CD1c-positive myeloid dendritic cell (primary cell): ENCODE measurements at regions not wholly inside any gene's neighbourhood (a gene's known extent, or its start where the extent isn't known, plus 50 kb on each side); places are given as distances from the start of the nearest gene placed in this dataset.

Source experiments
- DNase-seq: peaks from one replicate; pipeline ENCODE4 v3.0.0-alpha.2; 2016; ENCODE audit errors: extremely low spot score

DNA sequence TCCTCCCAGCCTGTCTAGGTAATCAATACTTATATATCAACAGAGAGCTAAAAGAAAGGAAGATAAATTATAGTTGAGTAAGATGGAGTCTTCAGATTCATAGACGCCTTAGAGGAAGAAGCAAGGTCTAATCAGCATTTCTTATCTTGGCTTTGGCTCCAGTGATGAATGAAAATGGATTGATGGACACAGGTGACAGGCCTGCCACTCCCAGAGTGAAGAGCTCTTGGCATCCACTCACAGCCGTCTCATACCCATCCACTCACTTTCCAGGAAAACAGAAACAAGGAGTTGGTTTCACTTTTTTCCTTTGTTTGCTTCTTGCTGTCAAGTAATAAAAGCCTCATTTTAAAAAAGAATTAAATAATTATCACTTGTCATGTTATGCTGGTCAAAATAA is 168.2 kb downstream of the MFSD1 start:
- DNase-seq: no peak

DNA sequence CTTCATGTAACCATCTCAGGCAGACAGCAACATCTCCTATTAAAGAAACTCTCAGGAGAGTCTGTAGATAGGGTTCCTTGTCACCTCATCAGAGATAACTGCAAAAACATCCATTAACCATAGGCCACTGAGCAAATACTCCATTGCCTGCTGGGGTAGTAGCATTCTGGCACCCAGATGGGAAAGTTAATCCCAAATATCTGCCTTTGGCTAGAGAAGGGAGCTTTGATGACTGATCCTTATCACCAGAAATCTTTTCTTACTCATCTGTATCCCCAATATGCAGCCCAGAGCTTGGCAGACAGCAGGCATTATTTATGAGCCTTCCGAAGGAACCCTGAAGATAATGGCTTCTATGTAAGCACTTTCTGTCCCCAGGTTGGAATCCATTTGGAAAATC is 173.1 kb downstream of the MFSD1 start:
- DNase-seq: no peak

DNA sequence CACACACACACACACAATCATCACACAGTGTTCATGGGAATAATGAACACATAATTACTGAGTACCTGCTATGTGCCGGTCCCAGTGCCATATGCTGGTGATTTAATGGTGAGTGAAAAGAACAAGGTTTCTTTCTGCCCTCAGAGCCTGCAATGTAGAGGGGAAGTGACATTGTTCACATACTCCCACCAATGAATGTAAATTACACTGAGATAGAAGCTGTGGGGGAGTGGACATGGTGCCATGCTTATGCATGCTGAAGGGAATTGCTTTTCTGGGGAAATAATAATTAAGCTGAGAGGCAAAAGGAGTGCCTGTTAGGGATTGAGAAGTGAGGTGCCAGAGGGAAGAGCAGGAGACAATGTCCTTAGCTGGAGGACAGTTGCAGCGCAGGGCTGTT is 175.1 kb downstream of the MFSD1 start:
- no peak for DNase-seq

DNA sequence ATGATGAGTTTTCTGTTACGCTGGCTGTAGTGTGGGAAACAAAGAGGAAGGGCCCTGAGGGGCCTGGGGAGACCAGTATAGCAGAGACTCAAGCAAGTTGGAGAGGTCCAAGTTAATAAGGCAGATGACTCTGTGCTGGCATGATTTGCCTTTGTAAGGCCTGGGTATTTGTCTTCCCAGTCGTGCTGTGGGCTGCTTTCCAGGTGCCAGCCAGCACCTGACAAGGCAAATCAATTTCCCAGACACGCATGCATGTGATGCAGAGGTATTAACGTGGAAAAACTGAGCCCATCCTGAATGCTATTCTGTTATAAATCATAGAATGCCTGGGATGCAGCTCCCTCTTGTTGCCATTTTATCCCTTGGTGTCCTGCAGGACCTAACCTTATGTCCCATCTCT is 175.6 kb downstream of the MFSD1 start:
- no peak for DNase-seq

DNA sequence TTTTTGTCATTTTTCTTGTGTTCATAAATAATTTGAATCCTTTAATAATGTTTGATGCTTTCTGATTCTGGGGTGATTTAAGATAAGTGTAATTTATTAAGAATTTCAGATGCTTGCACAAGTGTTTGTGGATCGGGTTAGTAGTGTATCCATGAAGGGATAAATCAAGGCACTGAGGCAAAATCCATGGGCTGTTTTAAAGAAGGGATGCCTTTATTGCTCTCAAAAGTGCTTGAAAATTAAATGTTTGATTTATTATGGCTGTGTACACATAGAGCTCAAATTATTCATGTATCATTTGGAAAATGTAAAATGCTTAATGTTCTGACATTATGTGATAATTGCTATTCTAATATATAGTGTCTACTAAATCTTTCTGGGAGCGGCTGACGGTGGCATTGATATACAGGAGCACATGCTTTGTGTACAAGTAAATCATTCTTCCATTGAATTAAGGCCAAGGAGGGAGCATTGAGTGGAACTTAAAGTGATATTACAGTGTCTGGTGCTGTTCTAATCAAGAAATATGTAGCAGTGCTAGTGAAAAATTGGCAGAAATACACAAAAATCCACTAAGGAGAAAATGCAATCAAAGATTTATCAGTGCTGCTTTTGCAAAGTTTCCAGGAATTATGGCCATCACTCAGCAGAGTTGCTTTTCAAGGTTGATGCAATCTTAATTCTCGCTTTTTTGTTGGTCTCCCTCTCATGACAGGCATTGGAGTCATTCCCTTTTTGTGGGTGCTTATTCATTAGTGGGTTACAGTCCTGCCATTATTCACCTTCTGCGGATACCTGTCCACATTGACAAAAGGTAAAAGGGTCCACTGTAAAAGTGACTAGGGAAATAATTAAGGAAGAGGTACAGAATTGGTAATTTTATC is 181.6 kb downstream of the MFSD1 start:
- no peak for DNase-seq

DNA sequence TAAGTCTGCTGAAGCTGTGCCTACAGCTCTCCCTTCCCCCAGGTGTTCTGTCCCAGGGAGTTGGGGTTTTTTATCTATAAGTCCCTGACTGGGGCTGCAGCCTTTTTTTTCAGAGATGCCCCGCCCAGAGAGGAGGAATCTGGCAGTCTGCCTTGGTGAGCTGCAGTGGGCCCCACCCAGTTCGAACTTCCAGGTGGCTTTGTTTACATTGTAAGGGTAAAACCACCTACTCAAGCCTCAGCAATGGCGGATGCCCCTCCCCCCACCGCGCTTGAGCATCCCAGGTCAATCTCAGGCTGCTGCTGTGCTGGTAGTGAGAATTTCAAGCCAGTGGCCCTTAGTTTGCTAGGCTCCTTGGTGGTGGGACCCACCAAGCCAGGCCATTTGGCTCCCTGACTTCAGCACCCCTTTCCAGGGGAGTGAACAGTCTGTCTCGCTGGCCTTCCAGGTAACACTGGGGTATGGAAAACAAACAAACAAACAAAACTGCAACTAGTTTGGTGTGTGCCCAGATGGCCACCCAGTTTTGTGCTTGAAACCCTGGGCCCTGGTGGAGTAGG is 189.4 kb downstream of the MFSD1 start:
- no peak for DNase-seq

DNA sequence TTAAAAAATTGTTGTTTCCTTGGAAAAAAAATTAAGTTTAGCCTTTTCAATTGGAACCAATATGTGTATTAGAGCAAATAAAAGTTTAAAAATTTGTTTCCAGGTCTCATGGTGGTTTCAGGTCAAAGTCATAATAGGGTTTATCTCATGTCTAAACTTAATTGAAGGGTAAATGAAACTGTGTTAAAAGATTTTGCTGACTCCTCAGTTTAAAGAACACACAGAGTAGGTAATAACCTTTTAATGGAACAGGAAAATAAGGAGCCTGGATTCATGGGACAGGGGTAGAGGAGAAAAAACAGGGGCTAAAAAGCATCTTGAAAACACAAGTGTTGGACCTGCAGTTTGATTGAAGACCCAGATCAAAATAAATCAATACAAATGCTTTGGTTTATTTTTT is 190.6 kb downstream of the MFSD1 start:
- DNase-seq: no peak

DNA sequence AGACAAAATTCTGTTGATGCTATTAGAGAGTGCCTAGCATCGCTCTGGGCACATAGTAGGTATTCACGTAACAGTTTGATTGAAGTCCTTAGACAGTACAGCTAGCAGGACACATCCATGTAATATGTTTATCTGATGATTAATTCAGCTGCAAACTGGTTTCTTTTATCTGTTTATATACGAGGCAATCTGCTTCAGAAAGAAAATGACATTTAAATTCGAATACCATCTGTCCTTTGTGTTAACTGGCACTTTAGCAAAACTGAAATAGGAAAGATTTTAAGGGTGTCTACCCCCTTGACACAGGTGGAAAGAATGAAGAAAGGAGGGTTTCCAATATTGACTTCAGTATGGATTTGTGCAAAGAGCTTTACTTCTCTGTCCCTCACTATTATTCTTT is 192.5 kb downstream of the MFSD1 start:
- DNase-seq: no peak

DNA sequence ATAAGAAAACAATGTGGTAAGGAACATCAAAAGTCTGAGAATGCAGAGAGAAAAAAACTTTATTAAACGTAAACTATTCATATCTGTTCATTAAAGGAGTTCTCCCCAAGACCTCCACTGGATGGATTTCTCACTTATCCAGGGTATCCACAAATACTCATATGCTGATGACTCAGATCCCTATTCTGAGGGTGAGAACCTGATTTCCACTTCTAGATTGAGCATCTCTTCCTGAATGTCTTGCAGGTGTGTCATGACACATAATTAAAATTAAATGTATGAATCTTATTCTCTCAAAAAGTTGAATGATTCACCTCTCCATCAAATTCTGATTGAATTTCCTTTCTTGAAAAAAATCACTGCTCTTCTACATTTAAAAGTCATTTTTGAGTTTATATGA is 199.9 kb downstream of the MFSD1 start:
- DNase-seq: no peak

DNA sequence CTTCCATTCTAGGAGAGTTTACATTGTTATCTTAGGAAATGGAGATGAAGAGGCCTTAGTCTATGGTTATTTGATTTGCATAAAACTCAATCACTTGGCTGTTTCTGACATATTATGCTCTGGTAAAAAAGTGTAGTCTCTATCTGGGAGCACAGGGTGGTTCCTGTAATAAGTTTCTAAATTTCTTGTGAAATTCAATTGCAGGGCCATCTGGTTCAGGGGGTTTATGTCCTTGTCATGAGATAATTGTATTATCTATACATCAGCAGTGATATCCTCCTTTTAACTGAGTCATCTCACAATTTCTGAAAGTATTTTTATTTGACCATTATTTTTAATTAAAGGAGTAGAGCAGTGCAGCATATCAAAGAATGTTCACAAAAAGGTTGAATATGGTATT is 203.3 kb downstream of the MFSD1 start:
- no peak for DNase-seq

DNA sequence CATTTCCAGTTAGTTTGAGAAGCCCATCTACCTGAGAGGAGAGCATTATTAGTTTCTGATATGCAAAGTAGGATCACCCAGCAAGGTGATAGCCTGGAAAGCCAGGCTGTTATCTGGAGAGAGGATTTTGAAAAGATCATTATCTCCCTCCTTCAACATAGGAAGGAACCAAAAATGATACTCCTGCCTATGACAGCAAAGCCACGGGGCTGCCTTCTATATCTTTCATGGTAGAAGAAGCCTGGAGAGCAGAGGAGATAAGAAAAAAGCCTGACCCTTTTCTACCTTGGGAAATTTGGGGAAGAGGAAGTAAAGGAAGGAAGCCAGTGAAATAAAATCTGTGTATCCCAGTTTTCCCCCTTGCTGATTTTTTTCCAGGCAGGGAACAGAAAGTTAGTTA is 205.5 kb downstream of the MFSD1 start:
- DNase-seq: no peak

DNA sequence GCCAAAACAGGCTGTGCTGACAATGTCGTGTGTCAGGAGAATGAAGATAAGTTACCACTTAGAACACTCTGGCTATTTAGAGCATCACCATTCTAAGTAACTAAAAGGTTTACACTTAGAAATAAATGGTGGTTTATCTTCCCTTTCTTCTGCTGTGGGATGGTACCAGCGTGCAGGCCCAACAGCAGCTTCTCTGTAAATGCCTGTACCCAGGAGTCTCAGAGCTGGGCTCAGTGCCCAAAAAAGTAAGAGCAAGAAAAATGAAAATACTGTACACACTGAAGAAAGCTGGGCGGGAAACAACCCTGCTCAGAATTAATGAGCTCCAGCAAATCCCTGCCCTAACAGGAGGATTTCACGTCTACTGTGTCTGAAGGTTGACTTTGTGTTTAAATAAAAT is 206.5 kb downstream of the MFSD1 start:
- no peak for DNase-seq

DNA sequence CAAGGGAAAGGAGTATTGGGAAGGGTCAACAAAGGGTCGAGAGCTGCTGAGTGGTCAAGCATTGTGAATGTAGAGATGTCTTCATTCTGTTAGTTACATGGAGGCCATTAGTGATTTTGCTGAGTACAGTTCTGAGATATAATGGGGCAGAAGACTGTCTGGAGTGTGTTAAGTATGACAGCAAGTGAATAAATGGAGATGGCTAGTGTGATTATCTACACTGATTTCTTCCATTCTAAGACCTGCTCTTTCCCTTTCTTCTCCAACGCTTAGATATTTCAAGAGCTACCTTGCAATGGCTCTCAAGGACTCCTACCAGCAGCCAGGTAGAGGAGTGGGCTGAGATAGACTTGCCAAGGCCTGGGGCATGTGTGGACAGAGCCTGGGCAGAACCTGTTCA is 216.5 kb downstream of the MFSD1 start:
- DNase-seq: no peak

DNA sequence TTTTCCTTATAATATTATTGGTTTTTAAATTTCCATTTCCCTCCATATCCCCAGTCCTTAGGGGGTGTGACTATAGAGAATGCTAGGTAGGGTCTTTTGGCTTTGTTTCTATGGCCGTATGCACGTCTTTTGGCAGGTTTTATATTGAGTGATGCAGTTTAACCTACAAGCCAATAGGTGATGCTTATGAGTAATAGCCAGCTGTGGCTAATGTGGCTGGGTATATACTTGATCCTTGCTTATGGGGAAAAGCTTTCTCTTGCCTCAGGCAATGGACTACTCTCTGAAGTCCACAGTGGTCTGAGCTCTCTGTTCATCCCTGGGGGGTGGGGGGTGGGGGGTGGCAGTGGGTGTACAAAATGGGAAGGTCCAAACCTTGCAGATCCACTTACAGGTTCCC is 223.9 kb downstream of the MFSD1 start:
- no peak for DNase-seq

DNA sequence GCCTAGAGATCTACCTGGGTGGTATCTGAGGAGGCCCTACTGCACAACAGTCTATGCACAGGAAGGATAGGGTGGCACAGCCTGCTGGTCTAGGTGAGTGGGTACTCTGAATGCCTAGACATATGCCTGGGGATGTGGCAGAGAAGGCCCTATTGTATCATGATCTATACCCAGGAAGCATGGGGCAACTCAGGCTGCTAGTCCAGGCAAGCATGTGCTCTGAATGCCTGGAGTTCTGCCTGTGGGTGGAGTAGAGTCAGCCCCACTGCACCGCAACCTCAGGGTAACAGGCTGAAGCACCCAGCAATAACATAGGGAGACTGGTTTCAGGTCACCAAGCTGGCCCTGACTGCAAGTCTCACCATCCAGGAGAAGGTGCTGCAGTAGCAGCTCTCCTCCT is 224.7 kb downstream of the MFSD1 start:
- DNase-seq: no peak

DNA sequence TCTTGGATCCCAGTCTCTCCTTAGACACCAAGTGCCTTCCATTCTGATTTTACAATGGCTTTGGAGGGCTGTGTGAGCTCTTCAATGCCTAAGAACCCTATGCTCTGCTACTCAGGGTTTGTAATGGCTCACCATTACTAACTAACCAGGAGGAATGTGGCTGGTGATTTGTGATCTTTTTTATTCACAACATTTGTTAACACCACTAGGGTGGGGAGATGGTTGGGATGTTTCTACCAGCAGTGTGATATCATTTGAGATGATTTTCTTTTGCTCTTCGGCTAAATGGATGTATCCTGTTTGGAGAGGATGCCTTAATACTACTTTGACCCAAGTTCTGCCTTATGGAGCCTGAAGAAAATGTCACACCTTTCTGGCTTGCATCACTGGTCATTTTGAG is 226.9 kb downstream of the MFSD1 start:
- DNase-seq: no peak

DNA sequence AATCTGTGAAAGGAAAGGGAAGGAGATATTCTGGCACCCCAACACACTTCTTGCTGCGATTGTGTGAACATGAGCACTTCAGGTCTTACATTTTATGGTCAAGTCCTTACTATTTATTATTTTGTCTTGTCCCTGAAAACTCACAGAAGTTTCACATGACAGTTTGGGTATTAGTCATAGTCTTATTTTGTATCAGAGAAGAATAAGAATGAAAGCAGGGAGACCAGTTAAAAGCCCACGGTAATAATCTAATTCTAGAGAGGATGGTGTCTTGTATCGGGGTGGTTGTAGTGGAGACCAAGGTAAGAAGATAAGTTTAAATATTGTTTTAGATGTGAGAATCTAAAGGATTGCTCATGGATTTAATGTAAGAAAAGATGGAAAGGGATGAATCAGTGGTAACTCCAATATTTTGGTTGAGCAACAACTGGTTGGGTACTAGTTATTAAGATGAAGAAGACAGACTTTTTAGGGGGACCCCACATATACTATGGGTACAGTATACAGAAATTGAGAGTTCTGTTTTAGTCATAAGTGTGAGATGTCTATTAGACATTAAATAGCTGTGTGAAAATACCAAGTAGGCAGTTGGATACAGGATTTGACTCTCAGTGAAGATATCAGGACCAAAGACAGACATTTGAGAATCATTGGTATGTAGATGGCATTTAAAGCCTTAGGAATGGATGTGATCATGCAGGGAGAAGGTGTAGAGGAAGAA is 227.6 kb downstream of the MFSD1 start:
- no peak for DNase-seq

DNA sequence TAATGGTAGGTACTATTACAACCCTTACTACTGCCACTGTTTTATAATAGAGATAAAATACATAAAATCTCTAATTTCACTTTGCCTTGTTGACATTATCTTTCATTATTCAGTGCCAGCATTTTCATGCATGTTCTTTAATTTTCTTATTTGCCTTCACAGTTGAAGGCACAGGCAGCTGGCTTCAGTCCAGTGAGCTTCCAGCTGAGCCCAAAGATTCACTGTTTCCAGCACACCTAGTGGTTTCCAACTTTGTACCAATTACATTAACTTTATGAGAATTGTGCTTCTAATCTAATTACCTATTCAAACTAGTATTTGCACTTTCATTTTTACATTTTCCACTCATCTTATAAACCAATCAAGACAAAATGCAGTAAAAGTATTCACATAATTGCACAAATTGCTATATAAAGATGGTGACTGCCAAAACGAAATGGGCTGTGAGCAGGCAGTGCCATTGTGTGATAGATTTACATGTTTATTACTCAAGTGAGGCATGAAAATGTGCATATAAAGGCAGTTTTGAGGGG is 228.3 kb downstream of the MFSD1 start:
- DNase-seq: no peak

DNA sequence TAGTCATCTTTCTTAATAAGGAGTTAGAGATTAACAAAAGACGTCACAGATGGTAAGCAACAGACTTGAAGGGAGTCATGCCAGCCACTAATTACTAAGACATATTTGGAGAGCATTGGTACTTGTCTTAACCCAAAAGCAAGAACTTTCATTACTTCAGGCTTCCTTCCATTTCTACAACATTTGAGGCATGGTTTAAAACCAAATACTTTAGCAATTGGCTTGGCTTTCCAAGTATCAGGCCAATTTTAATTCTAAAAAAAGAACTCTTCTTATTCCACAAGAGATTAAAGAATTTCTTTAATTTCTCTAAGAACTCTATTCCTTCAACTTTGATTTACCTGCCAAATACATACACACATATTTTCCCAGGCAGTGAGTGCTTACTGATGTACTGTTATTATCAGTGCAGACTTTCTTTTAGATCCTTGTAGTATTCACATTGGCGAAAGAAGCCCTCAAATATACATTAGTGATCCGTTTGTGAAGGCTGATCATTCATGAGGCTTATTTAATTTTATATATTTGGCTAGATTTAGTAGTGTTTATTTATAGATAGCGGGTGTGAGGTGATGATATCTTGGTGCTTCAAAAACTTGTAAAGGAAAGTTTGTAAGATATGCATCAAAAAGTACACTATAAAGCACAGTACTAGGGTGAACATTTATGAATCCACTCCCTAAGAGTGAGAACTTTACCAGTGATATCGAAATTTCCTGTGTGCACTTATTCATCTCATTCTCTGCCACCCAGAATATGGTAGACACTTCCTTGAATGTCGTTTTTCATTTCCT is 229.2 kb downstream of the MFSD1 start:
- DNase-seq: no peak

DNA sequence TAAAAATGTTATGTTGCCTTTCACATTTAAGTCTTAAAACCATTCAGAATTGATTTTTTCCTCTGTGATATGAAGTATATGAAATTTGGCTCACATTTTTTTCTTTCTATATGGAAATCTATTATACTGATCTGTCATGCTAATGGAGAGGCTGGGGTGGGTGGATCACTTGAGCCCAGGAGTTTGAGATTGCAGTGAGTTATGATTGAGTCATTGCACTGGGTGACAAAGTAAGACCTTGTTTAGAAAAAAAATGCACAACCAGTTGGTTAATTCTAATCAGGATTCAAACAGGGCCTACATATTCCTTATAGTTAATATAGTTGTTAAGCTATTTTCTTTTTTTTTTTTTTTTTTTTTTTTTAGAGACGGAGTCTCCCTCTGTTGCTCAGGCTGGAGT is 230.5 kb downstream of the MFSD1 start:
- no peak for DNase-seq

DNA sequence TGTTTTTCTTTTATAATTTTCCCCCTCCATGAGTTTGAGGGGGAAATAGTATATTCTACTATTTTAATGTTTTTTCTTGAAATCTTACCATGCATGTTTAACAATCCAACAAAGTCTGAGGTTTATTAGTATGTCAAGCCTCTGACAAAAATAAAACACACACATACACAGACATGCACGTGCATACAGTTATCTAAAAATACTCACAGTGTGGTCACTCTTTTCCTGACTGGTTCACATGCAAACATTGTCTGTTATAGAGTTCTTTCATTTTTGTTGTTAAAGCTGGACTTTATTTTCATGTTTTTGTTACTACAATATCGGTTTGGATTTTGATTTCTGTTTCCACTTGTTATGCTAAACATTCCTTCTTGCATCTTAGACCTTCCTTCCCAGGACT is 236.6 kb downstream of the MFSD1 start:
- DNase-seq: no peak

DNA sequence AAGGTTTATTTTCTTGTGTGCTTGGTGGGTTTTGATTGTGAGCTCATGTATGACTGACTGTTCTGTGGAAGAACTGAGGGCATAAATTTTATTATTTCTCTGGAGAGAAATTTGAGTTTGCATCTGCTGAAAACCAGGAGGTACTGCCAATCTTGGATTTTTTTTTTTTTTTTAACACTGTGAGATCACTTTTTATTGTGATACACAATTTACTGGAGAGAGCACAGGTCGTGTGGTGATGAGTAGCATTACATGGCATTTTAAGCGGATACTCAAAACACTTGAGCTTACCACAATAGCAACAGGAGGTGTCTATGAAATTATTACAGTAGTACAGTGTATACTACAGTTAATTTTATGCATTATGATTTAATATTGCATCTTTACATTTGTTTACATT is 237.4 kb downstream of the MFSD1 start:
- no peak for DNase-seq
